Endothelial cell of umbilical vein (primary cell): ENCODE measurements at regions not wholly inside any gene's neighbourhood (a gene's known extent, or its start where the extent isn't known, plus 50 kb on each side); places are given as distances from the start of the nearest gene placed in this dataset.

Experiments used
- BruUV-seq: library from RNA; stranded (reverse); fragments of 400-500 nt; replicated peaks from 2 replicates; lab custom pipeline; 2021; lab: Mats Ljungman, UMichigan
- CTCF ChIA-PET: fragments of 300-600, 350-600 bp; sonication (Branson Sonifier 250); formaldehyde crosslinking; loops from one replicate; lab custom pipeline; 2021; ENCODE audit warnings: antibody characterized with exemption, inconsistent platforms; lab: Charles Lee
- POLR2A ChIA-PET: fragments of 300-600, 350-600 bp; sonication (Branson Sonifier 250); formaldehyde crosslinking; loops from one replicate; lab custom pipeline; 2021; ENCODE audit warnings: antibody characterized with exemption, inconsistent platforms; lab: Charles Lee
- DNase-seq: peaks from one replicate; pipeline ENCODE4 v3.0.0-alpha.2; 2011; ENCODE audit warnings: low read depth, low spot score
- FAIRE-seq: peaks from 2 replicates; lab custom pipeline; 2011; peaks lifted over from hg19 to GRCh38; lab: Jason Lieb, UNC
- H2AFZ ChIP-seq: 2 replicates; pipeline ENCODE4 v1.6.0; 2012; ENCODE audit warnings: low read depth, low read length, control low read depth, inconsistent platforms
- H3K27ac ChIP-seq: 2 replicates; pipeline ENCODE4 v1.5.1; 2011; ENCODE audit warnings: low read depth, mild to moderate bottlenecking, control low read depth, low read length, moderate library complexity; ENCODE audit not compliant: insufficient read depth
- H3K27me3 ChIP-seq, 2 experiments: 2 replicates each; pipeline versions ENCODE4 v1.6.0 to v1.6.1; 2011; ENCODE audit warnings: low read length in 2 of 2, mixed read lengths in 1 of 2; ENCODE audit not compliant: control insufficient read depth in 2 of 2, insufficient read depth in 2 of 2
- H3K36me3 ChIP-seq, 2 experiments: 2 replicates in 1 of 2; 3 replicates in 1 of 2; pipeline ENCODE4 v1.5.1; 2011; ENCODE audit warnings: low read length in 2 of 2, mild to moderate bottlenecking in 1 of 2, moderate library complexity in 1 of 2; ENCODE audit not compliant: control insufficient read depth in 2 of 2, insufficient read depth in 2 of 2; ENCODE audit errors: extremely low read depth in 1 of 2
- H3K4me1 ChIP-seq: 3 replicates; pipeline ENCODE4 v1.5.1; 2011; ENCODE audit warnings: mild to moderate bottlenecking, low read length; ENCODE audit not compliant: control insufficient read depth, insufficient read depth; ENCODE audit errors: extremely low read depth
- H3K4me2 ChIP-seq: 2 replicates; pipeline ENCODE4 v1.6.1; 2011; ENCODE audit warnings: low read length, control low read depth, mixed read lengths; ENCODE audit not compliant: insufficient read depth
- H3K4me3 ChIP-seq, 3 experiments: fragments of 200-600 bp in 1 of 3; sonication (generic), shearing (Covaris generic) in 1 of 3; replicated peaks in 1 of 3; 2 replicates each; pipeline ENCODE4 v1.5.1; 2011 to 2016; ENCODE audit warnings: control low read depth in 3 of 3, low read length in 3 of 3, mild to moderate bottlenecking in 2 of 3, inconsistent platforms in 1 of 3, low read depth in 1 of 3, moderate library complexity in 1 of 3; ENCODE audit not compliant: insufficient read depth in 1 of 3
- H3K79me2 ChIP-seq: 2 replicates; pipeline ENCODE4 v1.6.0; 2012; ENCODE audit warnings: low read length, inconsistent platforms; ENCODE audit not compliant: control insufficient read depth, insufficient read depth
- H3K9ac ChIP-seq: replicated peaks from 2 replicates; pipeline ENCODE3; 2011; ENCODE audit warnings: low read length, control low read depth; ENCODE audit not compliant: insufficient read depth; ENCODE audit errors: extremely low read depth
- H3K9me1 ChIP-seq: replicated peaks from 3 replicates; pipeline ENCODE4 v1.6.0; 2011; ENCODE audit warnings: mild to moderate bottlenecking, low read length; ENCODE audit not compliant: control insufficient read depth, insufficient read depth; ENCODE audit errors: extremely low read depth
- H3K9me3 ChIP-seq: replicated peaks from 2 replicates; pipeline ENCODE4 v1.5.1; 2012; ENCODE audit warnings: low read length, inconsistent platforms; ENCODE audit not compliant: control insufficient read depth, insufficient read depth
- H4K20me1 ChIP-seq: replicated peaks from 2 replicates; pipeline ENCODE3; 2011; ENCODE audit warnings: mild to moderate bottlenecking, low read length; ENCODE audit not compliant: control insufficient read depth, insufficient read depth; ENCODE audit errors: extremely low read depth
- EZH2 ChIP-seq: IDR thresholded peaks from 2 replicates; pipeline ENCODE4 v1.6.1; 2012; ENCODE audit warnings: borderline replicate concordance, low read depth, mild to moderate bottlenecking, moderate library complexity, low read length, inconsistent platforms; ENCODE audit not compliant: severe bottlenecking
- FOS ChIP-seq: IDR thresholded peaks from 2 replicates; pipeline ENCODE4 v1.6.1; 2011; ENCODE audit warnings: mild to moderate bottlenecking, low read length, moderate library complexity, borderline replicate concordance; ENCODE audit not compliant: insufficient read depth
- GATA2 ChIP-seq: IDR thresholded peaks from 2 replicates; pipeline ENCODE4 v1.7.0; 2011; ENCODE audit warnings: low read depth, mild to moderate bottlenecking, moderate library complexity, mixed read lengths, low read length; ENCODE audit not compliant: insufficient read length, insufficient read depth
- JUN ChIP-seq: IDR thresholded peaks from 2 replicates; pipeline ENCODE4 v1.6.1; 2011; ENCODE audit warnings: borderline replicate concordance, low read depth; ENCODE audit not compliant: insufficient read length, insufficient read depth
- MYC ChIP-seq: IDR thresholded peaks from one replicate; pipeline ENCODE4 v1.6.1; 2011; ENCODE audit warnings: mild to moderate bottlenecking, low read depth, low read length
- POLR2A ChIP-seq: IDR thresholded peaks from 2 replicates; pipeline ENCODE4 v1.6.1; 2012; ENCODE audit warnings: low read depth, mild to moderate bottlenecking, control low read depth, low read length
- POLR2AphosphoS5 ChIP-seq: IDR thresholded peaks from 2 replicates; pipeline ENCODE4 v1.6.1; 2012; ENCODE audit warnings: low read depth, mild to moderate bottlenecking, control low read depth, low read length, moderate library complexity; ENCODE audit not compliant: insufficient read depth
- dilution Hi-C: fragments of 300-500 bp; cut with MboI; formaldehyde crosslinking; loops from one replicate; pipeline ENCODE4 v1.15.0; 2019; ENCODE audit warnings: low sequenced_read_pairs; ENCODE audit not compliant: extremely low pct_ligation_motif_present
- intact Hi-C: fragments of 100-400 bp; cut with micrococcal nuclease; formaldehyde crosslinking; loops from one replicate; pipeline ENCODE4 v1.10.0; 2022
- TF ChIP-seq, protein P1 (sequence below): IDR thresholded peaks from 2 replicates; pipeline ENCODE4 v1.6.1; 2011; ENCODE audit not compliant: insufficient read depth, insufficient read length
- TF ChIP-seq, protein P2 (sequence below), 2 donors: IDR thresholded peaks; 1 replicate in 1 of 2; 2 replicates in 1 of 2; pipeline ENCODE4 v1.5.1; 2011; ENCODE audit warnings: low read length in 2 of 2, mild to moderate bottlenecking in 2 of 2, moderate library complexity in 2 of 2, control low read depth in 1 of 2, inconsistent platforms in 1 of 2, low read depth in 1 of 2; ENCODE audit not compliant: insufficient read depth in 1 of 2; ENCODE audit errors: extremely low read depth in 1 of 2

DNA sequence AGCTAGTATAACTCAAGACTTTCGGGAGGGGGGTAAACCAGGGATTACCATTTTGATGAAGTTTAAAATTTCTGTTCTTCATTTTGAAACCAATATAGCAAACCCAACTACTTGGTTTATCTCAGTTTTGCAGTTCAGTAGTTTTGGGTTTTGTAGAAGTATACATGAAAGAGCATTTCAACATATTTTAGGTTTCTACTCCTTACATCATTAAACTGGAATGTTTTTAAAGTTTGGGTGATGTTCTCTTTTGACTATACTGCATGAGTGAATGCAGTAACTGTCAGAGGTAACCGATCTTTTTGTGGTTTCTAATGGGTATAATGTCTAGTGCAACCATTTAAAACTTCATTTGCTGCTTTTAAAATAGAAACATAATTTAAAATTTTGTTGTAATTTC lies 248.3 kb upstream of the MAD2L1 start:
- Histone ChIP-seq H3K79me2 (no peaks in the 10 kb centered on the region), H3K9me1 (no peaks in the 10 kb centered on the region), H2AFZ (no peak overlapping the region), H3K4me3 (no peak overlapping the region), H3K27me3 (no peaks in the 10 kb centered on the region), H3K36me3 (no peaks in the 10 kb centered on the region), H3K9ac (no peak overlapping the region), H3K4me2 (no peak overlapping the region), H3K4me1 (no peaks in the 10 kb centered on the region), H3K27ac (no peak overlapping the region), H3K9me3 (no peaks in the 10 kb centered on the region), H4K20me1 (no peaks in the 10 kb centered on the region)
- TF ChIP-seq GATA2: no peak
- TF ChIP-seq FOS: no peak
- no peak for TF ChIP-seq EZH2
- TF ChIP-seq, protein P1, sequence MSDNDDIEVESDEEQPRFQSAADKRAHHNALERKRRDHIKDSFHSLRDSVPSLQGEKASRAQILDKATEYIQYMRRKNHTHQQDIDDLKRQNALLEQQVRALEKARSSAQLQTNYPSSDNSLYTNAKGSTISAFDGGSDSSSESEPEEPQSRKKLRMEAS: no peak
- TF ChIP-seq MYC: no peak
- no peak for TF ChIP-seq POLR2AphosphoS5
- no peak for TF ChIP-seq JUN
- TF ChIP-seq POLR2A: no peak
- TF ChIP-seq, protein P2, sequence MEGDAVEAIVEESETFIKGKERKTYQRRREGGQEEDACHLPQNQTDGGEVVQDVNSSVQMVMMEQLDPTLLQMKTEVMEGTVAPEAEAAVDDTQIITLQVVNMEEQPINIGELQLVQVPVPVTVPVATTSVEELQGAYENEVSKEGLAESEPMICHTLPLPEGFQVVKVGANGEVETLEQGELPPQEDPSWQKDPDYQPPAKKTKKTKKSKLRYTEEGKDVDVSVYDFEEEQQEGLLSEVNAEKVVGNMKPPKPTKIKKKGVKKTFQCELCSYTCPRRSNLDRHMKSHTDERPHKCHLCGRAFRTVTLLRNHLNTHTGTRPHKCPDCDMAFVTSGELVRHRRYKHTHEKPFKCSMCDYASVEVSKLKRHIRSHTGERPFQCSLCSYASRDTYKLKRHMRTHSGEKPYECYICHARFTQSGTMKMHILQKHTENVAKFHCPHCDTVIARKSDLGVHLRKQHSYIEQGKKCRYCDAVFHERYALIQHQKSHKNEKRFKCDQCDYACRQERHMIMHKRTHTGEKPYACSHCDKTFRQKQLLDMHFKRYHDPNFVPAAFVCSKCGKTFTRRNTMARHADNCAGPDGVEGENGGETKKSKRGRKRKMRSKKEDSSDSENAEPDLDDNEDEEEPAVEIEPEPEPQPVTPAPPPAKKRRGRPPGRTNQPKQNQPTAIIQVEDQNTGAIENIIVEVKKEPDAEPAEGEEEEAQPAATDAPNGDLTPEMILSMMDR (IDR thresholded peaks at IDR 0.05; ENCODE audit: extremely low read depth in 1 of 2, insufficient read depth in 1 of 2, low read depth in 1 of 2, low read length in 2 of 2): no peak
- ChIA-PET CTCF (no interaction called here), POLR2A (no interaction called here)
- FAIRE-seq (no peak), DNase-seq (no peak)
- dilution Hi-C loops: no loop called here
- intact Hi-C loops: no loop called here
- BruUV-seq: no TSS peak
